Liver (tissue), 3 donors: ENCODE measurements at regions not wholly inside any gene's neighbourhood (a gene's known extent, or its start where the extent isn't known, plus 50 kb on each side); places are given as distances from the start of the nearest gene placed in this dataset.

Experiments
- FOXA1 ChIP-seq: IDR thresholded peaks from 2 replicates; pipeline ENCODE4 v1.6.1; 2016; ENCODE audit warnings: antibody characterized with exemption
- GABPA ChIP-seq, 2 donors: IDR thresholded peaks in 1 of 2; conservative IDR thresholded peaks in 1 of 2; 2 replicates each; pipeline ENCODE4 v1.6.1; 2016; ENCODE audit warnings: antibody characterized with exemption in 2 of 2, mild to moderate bottlenecking in 1 of 2, moderate library complexity in 1 of 2
- RAD21 ChIP-seq, 2 donors: IDR thresholded peaks; 2 replicates each; pipeline ENCODE4 v1.6.1; 2016; ENCODE audit warnings: antibody characterized with exemption in 2 of 2, mild to moderate bottlenecking in 2 of 2
- SP1 ChIP-seq: IDR thresholded peaks from 2 replicates; pipeline ENCODE4 v1.6.1; 2018; ENCODE audit warnings: antibody characterized with exemption, mild to moderate bottlenecking
- TAF1 ChIP-seq: conservative IDR thresholded peaks from 2 replicates; pipeline ENCODE4 v1.6.1; 2016; ENCODE audit warnings: antibody characterized with exemption, mild to moderate bottlenecking
- YY1 ChIP-seq: IDR thresholded peaks from 2 replicates; pipeline ENCODE4 v1.6.1; 2016; ENCODE audit warnings: antibody characterized with exemption, mild to moderate bottlenecking
- TF ChIP-seq, protein P1 (sequence below): fragments of 150-350 bp; IDR thresholded peaks from 2 replicates; pipeline ENCODE4 v1.5.1; 2017; ENCODE audit warnings: improper control_type of control experiment, low read depth, low read length; ENCODE audit not compliant: missing input control
- TF ChIP-seq, protein P2 (sequence below): IDR thresholded peaks from 2 replicates; pipeline ENCODE4 v1.6.1; 2016; ENCODE audit warnings: antibody characterized with exemption, mild to moderate bottlenecking
- donor health status: healthy.
- donor health status: healthy.

DNA sequence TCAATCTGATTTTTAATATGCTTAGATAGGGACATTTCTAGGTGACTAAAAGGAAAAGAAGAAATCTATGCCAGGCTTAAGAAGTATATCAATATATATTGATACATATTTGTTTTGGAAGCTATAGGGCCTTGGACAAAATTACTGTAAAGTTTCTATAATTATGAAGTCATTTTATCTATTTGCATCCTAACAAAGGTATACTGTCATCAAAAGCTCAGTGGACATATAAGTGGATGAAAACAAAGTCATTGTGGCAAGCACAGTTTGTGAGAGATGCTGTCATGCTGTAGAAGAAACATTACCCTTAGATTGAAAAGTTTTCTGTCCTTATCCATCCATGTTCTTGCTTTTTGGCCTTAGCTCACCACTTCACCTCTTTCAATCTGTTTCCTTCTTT, 140.3 kb upstream of the SPEF2 start:
- TF ChIP-seq TAF1, result no peak
- TF ChIP-seq YY1, result no peak
- TF ChIP-seq, protein P1, sequence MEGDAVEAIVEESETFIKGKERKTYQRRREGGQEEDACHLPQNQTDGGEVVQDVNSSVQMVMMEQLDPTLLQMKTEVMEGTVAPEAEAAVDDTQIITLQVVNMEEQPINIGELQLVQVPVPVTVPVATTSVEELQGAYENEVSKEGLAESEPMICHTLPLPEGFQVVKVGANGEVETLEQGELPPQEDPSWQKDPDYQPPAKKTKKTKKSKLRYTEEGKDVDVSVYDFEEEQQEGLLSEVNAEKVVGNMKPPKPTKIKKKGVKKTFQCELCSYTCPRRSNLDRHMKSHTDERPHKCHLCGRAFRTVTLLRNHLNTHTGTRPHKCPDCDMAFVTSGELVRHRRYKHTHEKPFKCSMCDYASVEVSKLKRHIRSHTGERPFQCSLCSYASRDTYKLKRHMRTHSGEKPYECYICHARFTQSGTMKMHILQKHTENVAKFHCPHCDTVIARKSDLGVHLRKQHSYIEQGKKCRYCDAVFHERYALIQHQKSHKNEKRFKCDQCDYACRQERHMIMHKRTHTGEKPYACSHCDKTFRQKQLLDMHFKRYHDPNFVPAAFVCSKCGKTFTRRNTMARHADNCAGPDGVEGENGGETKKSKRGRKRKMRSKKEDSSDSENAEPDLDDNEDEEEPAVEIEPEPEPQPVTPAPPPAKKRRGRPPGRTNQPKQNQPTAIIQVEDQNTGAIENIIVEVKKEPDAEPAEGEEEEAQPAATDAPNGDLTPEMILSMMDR, result no peak
- no peak for TF ChIP-seq GABPA (IDR thresholded peaks at IDR 0.05 in 1 of 2, conservative IDR thresholded peaks at IDR 0.05 in 1 of 2)
- TF ChIP-seq RAD21 (IDR thresholded peaks at IDR 0.05), result no peak
- no peak for TF ChIP-seq FOXA1
- no peak for TF ChIP-seq SP1
- TF ChIP-seq, protein P2, sequence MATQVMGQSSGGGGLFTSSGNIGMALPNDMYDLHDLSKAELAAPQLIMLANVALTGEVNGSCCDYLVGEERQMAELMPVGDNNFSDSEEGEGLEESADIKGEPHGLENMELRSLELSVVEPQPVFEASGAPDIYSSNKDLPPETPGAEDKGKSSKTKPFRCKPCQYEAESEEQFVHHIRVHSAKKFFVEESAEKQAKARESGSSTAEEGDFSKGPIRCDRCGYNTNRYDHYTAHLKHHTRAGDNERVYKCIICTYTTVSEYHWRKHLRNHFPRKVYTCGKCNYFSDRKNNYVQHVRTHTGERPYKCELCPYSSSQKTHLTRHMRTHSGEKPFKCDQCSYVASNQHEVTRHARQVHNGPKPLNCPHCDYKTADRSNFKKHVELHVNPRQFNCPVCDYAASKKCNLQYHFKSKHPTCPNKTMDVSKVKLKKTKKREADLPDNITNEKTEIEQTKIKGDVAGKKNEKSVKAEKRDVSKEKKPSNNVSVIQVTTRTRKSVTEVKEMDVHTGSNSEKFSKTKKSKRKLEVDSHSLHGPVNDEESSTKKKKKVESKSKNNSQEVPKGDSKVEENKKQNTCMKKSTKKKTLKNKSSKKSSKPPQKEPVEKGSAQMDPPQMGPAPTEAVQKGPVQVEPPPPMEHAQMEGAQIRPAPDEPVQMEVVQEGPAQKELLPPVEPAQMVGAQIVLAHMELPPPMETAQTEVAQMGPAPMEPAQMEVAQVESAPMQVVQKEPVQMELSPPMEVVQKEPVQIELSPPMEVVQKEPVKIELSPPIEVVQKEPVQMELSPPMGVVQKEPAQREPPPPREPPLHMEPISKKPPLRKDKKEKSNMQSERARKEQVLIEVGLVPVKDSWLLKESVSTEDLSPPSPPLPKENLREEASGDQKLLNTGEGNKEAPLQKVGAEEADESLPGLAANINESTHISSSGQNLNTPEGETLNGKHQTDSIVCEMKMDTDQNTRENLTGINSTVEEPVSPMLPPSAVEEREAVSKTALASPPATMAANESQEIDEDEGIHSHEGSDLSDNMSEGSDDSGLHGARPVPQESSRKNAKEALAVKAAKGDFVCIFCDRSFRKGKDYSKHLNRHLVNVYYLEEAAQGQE, result no peak
